HAP-1 (cell line): ENCODE measurements at regions not wholly inside any gene's neighbourhood (a gene's known extent, or its start where the extent isn't known, plus 50 kb on each side); places are given as distances from the start of the nearest gene placed in this dataset.

Source experiments
- DNase-seq, 2 experiments: peaks; one replicate each; pipeline ENCODE4 v3.0.0-alpha.2; 2016 to 2020; ENCODE audit warnings: low spot score in 2 of 2
- H3K27me3 ChIP-seq: fragments of 250-450 bp; sonication (Bioruptor Pico); 2 replicates; pipeline ENCODE4 v1.5.1; 2020; ENCODE audit warnings: low read depth, mild to moderate bottlenecking, moderate library complexity
- H3K36me3 ChIP-seq: fragments of 250-450 bp; sonication (Bioruptor Pico); replicated peaks from 2 replicates; pipeline ENCODE4 v1.5.1; 2020; ENCODE audit warnings: mild to moderate bottlenecking
- H3K4me1 ChIP-seq: fragments of 250-450 bp; sonication (Bioruptor Pico); 2 replicates; pipeline ENCODE4 v1.5.1; 2020; ENCODE audit warnings: mild to moderate bottlenecking
- H3K4me3 ChIP-seq: fragments of 250-450 bp; sonication (Bioruptor Pico); 2 replicates; pipeline ENCODE4 v1.5.1; 2020; ENCODE audit warnings: mild to moderate bottlenecking, moderate library complexity
- H3K9me3 ChIP-seq: fragments of 250-450 bp; sonication (Bioruptor Pico); 2 replicates; pipeline ENCODE4 v1.5.1; 2020; ENCODE audit warnings: mild to moderate bottlenecking, moderate library complexity
- in situ Hi-C: fragments of 300-500 bp; cut with MboI; formaldehyde crosslinking; loops from 3 replicates; pipeline ENCODE4 v1.14.3; 2020; ENCODE audit warnings: low sequenced_read_pairs, inconsistent platforms, mixed read lengths

DNA sequence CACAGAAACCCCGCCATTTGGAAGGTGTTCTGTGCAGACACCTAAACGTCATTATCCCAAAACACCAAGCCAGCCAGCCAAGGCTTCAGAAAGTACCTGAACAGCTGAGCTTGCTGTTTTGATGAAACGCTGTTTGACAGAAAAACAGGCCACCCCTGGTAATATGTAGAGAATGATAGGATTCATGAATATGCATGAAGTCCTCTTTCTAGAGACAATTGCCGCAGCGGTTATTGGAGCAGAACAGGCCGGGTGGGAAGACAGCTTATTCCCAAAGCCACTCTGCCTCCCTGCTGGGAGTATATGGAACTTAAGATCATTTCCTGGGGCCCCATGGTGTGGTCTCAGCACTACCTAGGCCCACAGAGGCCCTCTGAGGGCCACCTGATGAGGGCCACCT is 229.5 kb downstream of the UQCRFS1 start:
- no peak overlapping the region for H3K4me3 ChIP-seq
- H3K4me1 ChIP-seq, result no peaks in the 10 kb centered on the region
- H3K9me3 ChIP-seq, result no peaks in the 10 kb centered on the region
- H3K27me3 ChIP-seq, result no peaks in the 10 kb centered on the region
- DNase-seq, result no peak
- in situ Hi-C loops, result no loop called here
- H3K36me3 ChIP-seq, result no peaks in the 10 kb centered on the region

DNA sequence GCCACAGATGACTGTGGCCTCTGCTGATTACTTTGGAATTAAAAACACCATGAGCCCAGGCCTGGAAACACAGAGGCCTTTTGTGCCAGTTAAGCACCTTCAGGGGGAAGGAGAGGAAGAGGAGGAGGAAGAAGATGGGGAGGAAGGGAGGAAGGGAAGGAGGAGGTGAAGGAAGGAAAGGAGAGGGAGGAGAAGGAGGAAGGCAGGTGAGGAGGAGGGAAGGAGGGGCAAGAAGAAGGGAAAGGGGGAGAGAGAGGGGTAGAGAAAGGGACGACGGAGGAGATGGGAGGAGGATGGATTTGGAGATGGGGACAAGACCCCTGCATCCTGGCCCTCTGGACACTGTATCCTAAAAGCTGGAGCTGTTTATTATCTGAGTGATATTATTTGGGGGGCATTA is 231.0 kb downstream of the UQCRFS1 start:
- no peak overlapping the region for H3K4me3 ChIP-seq
- in situ Hi-C loops, result no loop called here
- no peaks in the 10 kb centered on the region for H3K4me1 ChIP-seq
- H3K27me3 ChIP-seq, result no peaks in the 10 kb centered on the region
- no peak for DNase-seq
- H3K9me3 ChIP-seq, result no peaks in the 10 kb centered on the region
- no peaks in the 10 kb centered on the region for H3K36me3 ChIP-seq

GRCh38 chr19:28981518-28981917 is 231.4 kb downstream of the UQCRFS1 start:
- no peaks in the 10 kb centered on the region for H3K27me3 ChIP-seq
- no peak overlapping the region for H3K4me3 ChIP-seq
- no peak for DNase-seq
- no peaks in the 10 kb centered on the region for H3K4me1 ChIP-seq
- H3K9me3 ChIP-seq, result no peaks in the 10 kb centered on the region
- in situ Hi-C loops, result no loop called here
- no peaks in the 10 kb centered on the region for H3K36me3 ChIP-seq

GRCh38 chr19:28980236-28980868 is 232.6 kb downstream of the UQCRFS1 start:
- in situ Hi-C loops, result no loop called here
- H3K4me3 ChIP-seq, result no peak overlapping the region
- no peak for DNase-seq
- H3K27me3 ChIP-seq, result no peaks in the 10 kb centered on the region
- H3K9me3 ChIP-seq, result no peaks in the 10 kb centered on the region
- H3K4me1 ChIP-seq, result no peaks in the 10 kb centered on the region
- H3K36me3 ChIP-seq, result no peaks in the 10 kb centered on the region

GRCh38 chr19:28977826-28978225 is 235.1 kb downstream of the UQCRFS1 start:
- Histone ChIP-seq H3K9me3 (no peaks in the 10 kb centered on the region; the same call in 1 of the 2 replicates), H3K27me3 (no peaks in the 10 kb centered on the region), H3K4me3 (no peak overlapping the region), H3K36me3 (no peaks in the 10 kb centered on the region), H3K4me1 (no peaks in the 10 kb centered on the region)
- DNase-seq, result no peak
- in situ Hi-C loops, result no loop called here

DNA sequence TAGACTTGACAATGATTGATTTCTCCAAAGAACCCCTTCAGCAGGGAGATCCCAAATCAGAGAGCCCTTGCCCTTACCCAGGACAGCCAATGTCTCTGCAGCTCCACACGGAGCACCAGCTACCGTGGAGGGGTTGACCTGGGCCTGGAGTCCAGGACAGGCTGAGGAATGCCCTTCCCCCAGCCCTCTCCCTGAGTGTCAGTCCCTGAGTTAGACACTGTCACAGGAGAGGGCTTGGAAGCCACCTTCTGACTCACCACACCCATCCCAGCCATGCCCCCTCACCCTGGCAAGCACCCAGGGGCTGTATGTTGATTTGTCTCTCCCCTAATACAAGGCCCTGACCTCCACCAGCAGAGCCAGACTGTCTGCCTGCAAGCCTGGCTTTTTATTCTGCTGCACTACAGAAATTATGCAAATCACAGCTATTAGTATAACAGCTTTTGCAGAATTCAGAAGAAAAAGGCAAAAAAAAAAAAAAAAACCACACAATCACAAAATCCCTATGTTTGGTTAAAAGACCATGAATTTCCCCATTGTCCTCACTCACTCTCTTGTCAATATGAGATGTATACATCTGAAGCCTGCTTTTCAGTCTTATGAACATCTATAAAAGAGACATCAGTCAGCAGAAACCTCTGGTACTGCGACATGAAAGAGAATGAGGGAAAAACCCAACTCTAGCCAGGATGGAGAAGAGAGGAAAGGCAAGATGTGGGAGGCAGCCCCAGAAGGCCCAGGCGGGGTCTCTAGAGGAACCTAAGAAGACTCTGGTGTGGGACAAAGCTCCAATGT is 240.7 kb downstream of the UQCRFS1 start:
- no peaks in the 10 kb centered on the region for H3K27me3 ChIP-seq
- no peaks in the 10 kb centered on the region for H3K36me3 ChIP-seq
- H3K4me3 ChIP-seq, result no peak overlapping the region
- in situ Hi-C loops, result no loop called here
- no peak for DNase-seq
- H3K4me1 ChIP-seq, result no peaks in the 10 kb centered on the region
- no peaks in the 10 kb centered on the region; the same call in 1 of the 2 replicates for H3K9me3 ChIP-seq

- Histone ChIP-seq H3K4me1 (no peaks in the 10 kb centered on the region), H3K9me3 (no peaks in the 10 kb centered on the region; the same call in 1 of the 2 replicates), H3K27me3 (no peaks in the 10 kb centered on the region), H3K36me3 (no peaks in the 10 kb centered on the region), H3K4me3 (no peak overlapping the region)
- DNase-seq, result no peak
- in situ Hi-C loops, result no loop called here
Observed at GRCh38 chr19:28971513-28971912, 241.4 kb downstream of the UQCRFS1 start.

DNA sequence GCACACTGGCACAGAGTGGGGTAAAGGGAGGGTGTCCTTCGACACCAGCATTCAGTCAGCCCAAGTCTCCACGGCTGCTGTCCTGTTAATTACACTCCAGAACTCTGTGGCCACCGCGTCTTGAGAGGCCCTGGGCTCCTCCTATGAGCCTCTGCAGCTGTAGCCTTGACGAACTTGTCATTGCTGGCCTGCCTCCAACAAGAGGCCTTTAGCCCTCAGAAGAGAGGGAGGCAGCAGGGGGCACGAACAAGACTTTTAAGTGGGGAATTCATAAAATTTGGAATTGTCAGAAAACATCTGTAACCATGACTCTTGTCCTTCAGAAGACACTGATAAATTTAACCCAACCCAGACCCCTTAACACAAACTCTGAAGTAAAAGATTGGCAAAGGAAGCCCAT is 241.9 kb downstream of the UQCRFS1 start:
- Histone ChIP-seq H3K4me1 (no peaks in the 10 kb centered on the region), H3K4me3 (no peak overlapping the region), H3K9me3 (no peaks in the 10 kb centered on the region; the same call in 1 of the 2 replicates), H3K36me3 (no peaks in the 10 kb centered on the region), H3K27me3 (no peaks in the 10 kb centered on the region)
- DNase-seq, result no peak
- in situ Hi-C loops, result no loop called here

GRCh38 chr19:28968721-28969120 is 244.2 kb downstream of the UQCRFS1 start:
- no peaks in the 10 kb centered on the region for H3K4me1 ChIP-seq
- H3K36me3 ChIP-seq, result no peaks in the 10 kb centered on the region
- no peak for DNase-seq
- H3K27me3 ChIP-seq, result no peaks in the 10 kb centered on the region
- in situ Hi-C loops, result no loop called here
- H3K4me3 ChIP-seq, result no peak overlapping the region
- no peaks in the 10 kb centered on the region for H3K9me3 ChIP-seq

DNA sequence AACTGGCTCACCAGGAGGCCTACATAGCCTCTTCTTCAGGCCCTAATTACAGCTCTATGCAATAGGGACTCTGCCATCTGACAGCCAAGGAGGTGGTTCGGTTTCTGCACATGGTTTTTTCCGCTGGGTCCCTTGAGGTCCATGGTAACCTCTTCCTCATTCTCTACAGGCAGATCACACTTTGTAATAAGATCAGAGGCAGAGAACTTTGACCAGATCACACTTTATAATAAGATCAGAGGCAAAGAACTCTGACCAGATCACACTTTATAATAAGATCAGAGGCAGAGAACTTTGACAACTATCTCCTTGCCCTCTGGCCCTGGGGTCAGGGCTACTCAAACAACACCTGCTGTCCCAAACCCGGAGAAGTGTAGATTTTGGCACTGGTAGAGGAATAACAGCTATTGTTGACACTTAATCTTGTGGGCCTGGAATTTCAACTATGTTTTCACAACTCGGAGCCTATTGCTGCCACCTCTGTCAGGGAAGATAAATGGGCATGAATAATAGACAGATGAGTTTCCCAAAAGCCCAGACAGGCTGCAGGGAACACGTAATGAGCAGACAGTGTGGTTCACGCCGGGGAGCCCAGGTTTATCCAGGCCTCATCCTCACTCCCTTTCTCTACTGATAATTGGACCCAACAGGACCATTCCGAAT is 246.1 kb downstream of the UQCRFS1 start:
- no peaks in the 10 kb centered on the region for H3K9me3 ChIP-seq
- H3K36me3 ChIP-seq, result no peaks in the 10 kb centered on the region
- no peak overlapping the region for H3K4me3 ChIP-seq
- no peaks in the 10 kb centered on the region for H3K27me3 ChIP-seq
- DNase-seq, result no peak
- in situ Hi-C loops, result no loop called here
- no peaks in the 10 kb centered on the region for H3K4me1 ChIP-seq

DNA sequence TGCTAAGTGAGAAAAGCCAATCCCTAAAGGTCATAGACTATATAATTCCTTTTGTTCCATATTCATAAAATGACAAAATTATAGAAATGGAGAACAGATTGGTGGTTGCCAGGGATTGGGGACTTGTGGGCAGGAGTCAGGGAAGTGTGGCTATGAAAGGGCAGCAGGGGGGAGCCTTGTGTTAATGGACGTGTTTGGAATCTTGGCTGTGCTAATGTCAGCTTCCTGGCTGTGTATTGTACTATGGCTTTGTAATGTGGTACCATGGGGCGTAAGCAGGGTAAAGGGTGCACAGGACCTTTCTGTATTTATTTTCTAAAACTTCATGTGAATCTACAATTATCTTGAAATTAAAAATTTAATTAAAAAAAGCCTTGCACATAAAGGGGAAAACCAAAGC is 248.5 kb downstream of the UQCRFS1 start:
- H3K27me3 ChIP-seq, result no peaks in the 10 kb centered on the region
- H3K4me3 ChIP-seq, result no peak overlapping the region
- no peaks in the 10 kb centered on the region for H3K4me1 ChIP-seq
- H3K36me3 ChIP-seq, result no peaks in the 10 kb centered on the region
- H3K9me3 ChIP-seq, result no peaks in the 10 kb centered on the region
- in situ Hi-C loops, result no loop called here
- no peak for DNase-seq

- in situ Hi-C loops, result no loop called here
Observed at GRCh38 chr19:28963486-28964250, 249.3 kb downstream of the UQCRFS1 start.

DNA sequence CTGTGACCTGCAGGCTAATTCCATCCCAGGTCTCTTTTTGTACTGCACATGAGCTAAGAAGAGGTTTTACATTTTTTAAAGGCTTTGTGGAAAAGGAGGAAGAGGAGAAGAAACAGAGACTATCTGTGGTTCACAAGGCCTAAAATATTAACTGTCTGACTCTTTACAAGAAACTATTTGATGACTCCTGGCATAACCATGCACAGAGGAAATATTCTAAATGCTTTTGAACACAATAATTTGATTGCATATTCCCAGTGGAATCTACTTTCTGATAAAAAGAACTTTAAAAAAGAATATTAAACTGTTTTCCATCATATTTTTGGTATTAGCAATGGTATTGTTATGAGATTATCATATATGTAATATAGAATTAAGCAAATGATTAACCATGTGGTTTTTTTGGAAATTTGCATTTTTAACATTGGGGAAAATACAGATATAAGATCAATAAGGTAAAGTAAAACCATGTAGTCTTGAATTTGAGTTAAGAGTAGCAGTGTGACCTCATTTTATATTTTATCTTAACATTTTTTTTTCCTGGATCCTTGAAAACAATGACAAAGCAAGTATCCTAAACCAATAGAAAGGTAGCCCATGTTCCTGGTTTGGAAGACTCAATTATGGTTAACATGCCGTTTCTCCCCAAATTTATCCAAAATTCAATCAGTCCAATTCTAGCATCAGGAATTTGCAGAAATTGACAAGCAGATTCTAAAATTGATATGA is 251.0 kb downstream of the UQCRFS1 start:
- Histone ChIP-seq H3K9me3 (no peaks in the 10 kb centered on the region), H3K27me3 (no peaks in the 10 kb centered on the region), H3K4me1 (no peaks in the 10 kb centered on the region), H3K4me3 (no peak overlapping the region), H3K36me3 (no peaks in the 10 kb centered on the region)
- in situ Hi-C loops, result no loop called here
- DNase-seq, result no peak

More at GRCh38 chr19:28963486-28964250, 249.3 kb downstream of the UQCRFS1 start:
- H3K36me3 ChIP-seq, result no peaks in the 10 kb centered on the region
- H3K4me1 ChIP-seq, result no peaks in the 10 kb centered on the region
- no peaks in the 10 kb centered on the region for H3K27me3 ChIP-seq
- no peak overlapping the region for H3K4me3 ChIP-seq
- H3K9me3 ChIP-seq, result no peaks in the 10 kb centered on the region
- DNase-seq, result no peak
